ENCODE measurements at regions not wholly inside any gene's neighbourhood (a gene's known extent, or its start where the extent isn't known, plus 50 kb on each side); places are given as distances from the start of the nearest gene placed in this dataset.

- H3K4me3 ChIP-seq = no peak overlapping the region
- H3K27ac ChIP-seq = no peak overlapping the region
- no peaks in the 10 kb centered on the region for H3K4me1 ChIP-seq
- ATAC-seq (no peak), DNase-seq (no peak)
- no peaks in the 10 kb centered on the region for H3K27me3 ChIP-seq
- H3K36me3 ChIP-seq = no peaks in the 10 kb centered on the region
- intact Hi-C loops (cut with DNase I) = no loop called here
- no peaks in the 10 kb centered on the region for H3K9me3 ChIP-seq
- TF ChIP-seq CTCF (IDR thresholded peaks at IDR 0.05) = no peak
These were observed 305.0 kb upstream of the ERBB4 start for GRCh38 chr2:212843409-212844199.

GRCh38 chr2:212842544-212843185 is 304.1 kb upstream of the ERBB4 start:
- Histone ChIP-seq H3K4me3 (no peak overlapping the region), H3K27me3 (no peaks in the 10 kb centered on the region), H3K9me3 (no peaks in the 10 kb centered on the region), H3K4me1 (no peaks in the 10 kb centered on the region), H3K36me3 (no peaks in the 10 kb centered on the region), H3K27ac (no peak overlapping the region)
- TF ChIP-seq CTCF (IDR thresholded peaks at IDR 0.05) = no peak
- ATAC-seq (no peak), DNase-seq (no peak)
- intact Hi-C loops (cut with DNase I) = no loop called here

GRCh38 chr2:212841460-212841859 is 302.9 kb upstream of the ERBB4 start:
- no peak for DNase-seq
- no peaks in the 10 kb centered on the region for H3K9me3 ChIP-seq
- H3K4me3 ChIP-seq = no peak overlapping the region
- no peaks in the 10 kb centered on the region for H3K27me3 ChIP-seq
- ATAC-seq = no peak
- no peaks in the 10 kb centered on the region for H3K4me1 ChIP-seq
- H3K36me3 ChIP-seq = no peaks in the 10 kb centered on the region
- no peak overlapping the region for H3K27ac ChIP-seq
- intact Hi-C loops (cut with DNase I) = no loop called here
- no peak for TF ChIP-seq CTCF (IDR thresholded peaks at IDR 0.05)

GRCh38 chr2:212832211-212833195 is 293.9 kb upstream of the ERBB4 start:
- H3K27me3 ChIP-seq = peaks cover 0 to 6% of the 10 kb centered on the region in 2 donors
- intact Hi-C loops (cut with DNase I) = no loop called here
- peak in 1 of 4 donors; percentile 80 for DNase-seq
- peaks cover 0 to 31% of the 10 kb centered on the region in 2 donors for H3K9me3 ChIP-seq
- ATAC-seq = no peak
- no peaks in the 10 kb centered on the region for H3K36me3 ChIP-seq
- H3K4me1 ChIP-seq = no peaks in the 10 kb centered on the region
- no peak overlapping the region for H3K27ac ChIP-seq
- no peak for TF ChIP-seq CTCF (IDR thresholded peaks at IDR 0.05)
- H3K4me3 ChIP-seq = no peak overlapping the region
